Hepatocyte (in vitro differentiated cells): ENCODE measurements at regions not wholly inside any gene's neighbourhood (a gene's known extent, or its start where the extent isn't known, plus 50 kb on each side); places are given as distances from the start of the nearest gene placed in this dataset.

Source experiments
- DNase-seq: peaks from one replicate; pipeline ENCODE4 v3.0.0-alpha.2; 2016; ENCODE audit warnings: low spot score
- H2AFZ ChIP-seq: fragments of 200-600 bp; sonication (generic); 2 replicates; pipeline ENCODE4 v1.6.0; 2016; ENCODE audit warnings: antibody characterized with exemption, mild to moderate bottlenecking
- H3K27ac ChIP-seq: fragments of 200-600 bp; sonication (generic); 2 replicates; pipeline ENCODE4 v1.5.1; 2016; ENCODE audit warnings: mild to moderate bottlenecking
- H3K27me3 ChIP-seq: fragments of 200-600 bp; sonication (generic); 2 replicates; pipeline ENCODE4 v1.6.1; 2016
- H3K36me3 ChIP-seq: fragments of 200-600 bp; sonication (generic); replicated peaks from 2 replicates; pipeline ENCODE4 v1.5.1; 2016; ENCODE audit warnings: low read depth; ENCODE audit not compliant: insufficient read depth
- H3K4me1 ChIP-seq: fragments of 200-600 bp; sonication (generic); 2 replicates; pipeline ENCODE4 v1.5.1; 2016; ENCODE audit warnings: mild to moderate bottlenecking, moderate library complexity; ENCODE audit not compliant: insufficient read depth
- H3K4me2 ChIP-seq: fragments of 200-600 bp; sonication (generic); 2 replicates; pipeline ENCODE4 v1.6.0; 2016
- H3K4me3 ChIP-seq: fragments of 200-600 bp; sonication (generic); 2 replicates; pipeline ENCODE4 v1.5.1; 2016; ENCODE audit warnings: mild to moderate bottlenecking
- H3K79me2 ChIP-seq: fragments of 200-600 bp; sonication (generic); 2 replicates; pipeline ENCODE4 v1.6.0; 2017; ENCODE audit warnings: mild to moderate bottlenecking
- H3K9me2 ChIP-seq: fragments of 200-600 bp; sonication (generic); replicated peaks from 2 replicates; pipeline ENCODE4 v1.6.0; 2017; ENCODE audit warnings: mild to moderate bottlenecking; ENCODE audit not compliant: insufficient read depth
- H3K9me3 ChIP-seq: fragments of 200-600 bp; sonication (generic); 2 replicates; pipeline ENCODE4 v1.5.1; 2016; ENCODE audit warnings: low read depth, mild to moderate bottlenecking
- H4K20me1 ChIP-seq: fragments of 200-600 bp; sonication (generic); 2 replicates; pipeline ENCODE4 v1.6.0; 2016; ENCODE audit warnings: mild to moderate bottlenecking; ENCODE audit not compliant: insufficient read depth, poor library complexity, severe bottlenecking
- EZH2 ChIP-seq: fragments of 200-600 bp; sonication (generic); IDR thresholded peaks from 2 replicates; pipeline ENCODE4 v1.6.1; 2016; ENCODE audit warnings: antibody characterized with exemption, mild to moderate bottlenecking, borderline replicate concordance
- EZH2phosphoT487 ChIP-seq: fragments of 200-600 bp; sonication (generic); IDR thresholded peaks from one replicate; pipeline ENCODE4 v1.6.1; 2018; ENCODE audit warnings: antibody characterized with exemption, mild to moderate bottlenecking, low read depth, moderate library complexity; ENCODE audit not compliant: unreplicated experiment, severe bottlenecking
- WGBS: methylation state at CpG from one replicate; pipeline ENCODE4 v1.1.6; 2016; ENCODE audit warnings: low lambda C conversion rate; ENCODE audit errors: missing lambda C conversion rate; 5-methylcytosine and 5-hydroxymethylcytosine counted together
- TF ChIP-seq, protein P1 (sequence below): fragments of 200-600 bp; sonication (generic); IDR thresholded peaks from 2 replicates; pipeline ENCODE4 v1.5.1; 2016; ENCODE audit warnings: antibody characterized with exemption, mild to moderate bottlenecking; ENCODE audit not compliant: poor library complexity

DNA sequence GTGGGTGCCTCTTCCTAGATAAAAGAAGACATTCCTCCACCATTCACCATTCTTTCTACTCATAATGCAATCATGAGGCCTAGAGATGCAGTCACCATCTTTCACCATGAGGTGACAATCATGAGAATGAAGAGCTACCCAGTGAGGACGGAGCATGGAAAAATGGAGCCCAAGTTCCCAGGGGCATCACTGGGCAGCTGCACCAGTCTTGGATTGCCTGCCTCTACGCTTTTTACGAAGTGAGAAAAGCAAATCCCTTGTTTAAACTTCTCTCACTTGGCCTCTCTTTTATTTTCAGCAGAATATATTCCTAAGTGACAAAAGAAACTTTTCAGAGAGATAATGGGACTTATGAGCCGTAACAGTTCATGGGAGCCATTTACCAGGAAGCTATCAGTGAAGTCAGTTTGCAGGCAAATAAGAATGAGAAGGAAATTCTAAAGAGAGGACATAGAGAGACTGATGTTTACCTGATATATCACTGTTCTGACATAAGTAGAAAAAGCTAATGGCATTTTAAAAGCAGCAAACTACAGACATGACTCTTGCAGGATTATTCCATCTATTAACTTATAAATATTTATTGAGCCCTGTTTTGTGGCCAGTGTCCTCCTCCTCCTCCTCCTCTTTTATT, 90.0 kb upstream of the CPNE4 start:
- H3K27me3 ChIP-seq: no peaks in the 10 kb centered on the region
- no peak for DNase-seq
- no peaks in the 10 kb centered on the region for H3K9me3 ChIP-seq
- TF ChIP-seq, protein P1, sequence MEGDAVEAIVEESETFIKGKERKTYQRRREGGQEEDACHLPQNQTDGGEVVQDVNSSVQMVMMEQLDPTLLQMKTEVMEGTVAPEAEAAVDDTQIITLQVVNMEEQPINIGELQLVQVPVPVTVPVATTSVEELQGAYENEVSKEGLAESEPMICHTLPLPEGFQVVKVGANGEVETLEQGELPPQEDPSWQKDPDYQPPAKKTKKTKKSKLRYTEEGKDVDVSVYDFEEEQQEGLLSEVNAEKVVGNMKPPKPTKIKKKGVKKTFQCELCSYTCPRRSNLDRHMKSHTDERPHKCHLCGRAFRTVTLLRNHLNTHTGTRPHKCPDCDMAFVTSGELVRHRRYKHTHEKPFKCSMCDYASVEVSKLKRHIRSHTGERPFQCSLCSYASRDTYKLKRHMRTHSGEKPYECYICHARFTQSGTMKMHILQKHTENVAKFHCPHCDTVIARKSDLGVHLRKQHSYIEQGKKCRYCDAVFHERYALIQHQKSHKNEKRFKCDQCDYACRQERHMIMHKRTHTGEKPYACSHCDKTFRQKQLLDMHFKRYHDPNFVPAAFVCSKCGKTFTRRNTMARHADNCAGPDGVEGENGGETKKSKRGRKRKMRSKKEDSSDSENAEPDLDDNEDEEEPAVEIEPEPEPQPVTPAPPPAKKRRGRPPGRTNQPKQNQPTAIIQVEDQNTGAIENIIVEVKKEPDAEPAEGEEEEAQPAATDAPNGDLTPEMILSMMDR: no peak
- TF ChIP-seq EZH2phosphoT487 (no peak), EZH2 (no peak)
- H3K36me3 ChIP-seq: no peaks in the 10 kb centered on the region
- WGBS: 82% methylated on average over 4 of the region's 4 CpGs
- no peaks in the 10 kb centered on the region for H3K9me2 ChIP-seq
- no peaks in the 10 kb centered on the region for H4K20me1 ChIP-seq
- no peak overlapping the region for H3K27ac ChIP-seq
- no peak overlapping the region for H3K4me3 ChIP-seq
- no peak overlapping the region for H3K4me2 ChIP-seq
- no peak overlapping the region for H2AFZ ChIP-seq
- no peaks in the 10 kb centered on the region for H3K4me1 ChIP-seq
- H3K79me2 ChIP-seq: no peaks in the 10 kb centered on the region

DNA sequence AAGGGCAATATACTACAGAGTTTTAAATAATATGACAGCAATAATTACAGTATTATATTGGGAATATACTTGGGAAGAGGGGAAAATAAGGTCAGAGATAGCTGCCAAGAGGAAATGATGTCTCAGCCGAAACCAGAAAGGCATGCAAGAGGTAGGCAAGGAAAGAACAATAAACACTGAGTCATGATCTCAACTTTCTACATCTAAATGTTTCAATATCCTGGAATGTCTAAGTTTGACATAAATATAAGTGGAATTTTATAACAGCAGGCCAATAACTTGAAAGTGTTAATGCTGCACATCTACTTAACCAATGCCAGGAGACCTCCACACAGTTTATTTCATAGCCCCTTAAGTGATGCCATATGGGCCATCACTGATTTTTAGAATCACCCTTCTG, 99.8 kb upstream of the CPNE4 start:
- TF ChIP-seq EZH2phosphoT487: no peak
- TF ChIP-seq, protein P1: no peak
- TF ChIP-seq EZH2: no peak
- DNase-seq: no peak
- no peaks in the 10 kb centered on the region for H3K4me1 ChIP-seq
- no peak overlapping the region for H3K4me2 ChIP-seq
- no peaks in the 10 kb centered on the region for H4K20me1 ChIP-seq
- no peaks in the 10 kb centered on the region for H3K36me3 ChIP-seq
- no peak overlapping the region for H3K27ac ChIP-seq
- no peaks in the 10 kb centered on the region for H3K27me3 ChIP-seq
- 41% methylated on average over 1 of the region's 1 CpG for WGBS
- H2AFZ ChIP-seq: no peak overlapping the region
- no peaks in the 10 kb centered on the region for H3K9me2 ChIP-seq
- no peaks in the 10 kb centered on the region for H3K79me2 ChIP-seq
- no peaks in the 10 kb centered on the region for H3K9me3 ChIP-seq
- H3K4me3 ChIP-seq: no peak overlapping the region

DNA sequence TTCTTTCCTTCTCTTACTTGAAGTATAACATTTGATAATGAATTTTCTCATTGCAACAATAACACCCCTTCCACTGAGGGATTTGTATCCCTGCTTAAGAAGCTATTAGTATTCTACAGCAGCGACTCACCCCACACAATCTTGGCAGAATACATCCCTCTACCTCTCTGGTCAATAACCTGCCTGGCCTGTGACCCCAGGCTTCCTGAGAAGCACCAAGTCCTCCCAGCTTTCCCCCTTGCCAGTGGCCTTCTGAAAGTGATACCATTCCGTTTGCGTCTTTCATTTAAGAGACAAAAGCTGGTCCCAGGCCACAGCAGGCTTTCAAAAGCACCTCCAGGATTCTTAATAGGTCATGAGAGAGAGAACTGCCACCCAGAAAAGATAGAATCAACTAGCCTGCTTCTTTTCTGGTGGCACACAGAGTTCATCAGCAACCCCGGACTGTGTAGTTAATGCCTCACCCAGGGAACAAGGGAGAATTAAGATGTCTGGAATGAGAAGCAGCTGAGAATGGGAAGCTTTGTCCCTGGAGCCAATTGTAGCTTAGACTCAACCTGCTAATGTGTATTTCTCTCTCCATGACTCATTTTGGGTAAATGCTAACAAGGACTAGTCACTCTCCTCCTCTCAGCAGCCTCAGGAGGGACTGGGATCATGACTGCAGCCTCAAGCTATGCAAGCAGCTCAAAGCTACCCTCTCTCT, 101.0 kb upstream of the CPNE4 start:
- no peak overlapping the region for H3K4me2 ChIP-seq
- H3K79me2 ChIP-seq: no peaks in the 10 kb centered on the region
- no peak for TF ChIP-seq EZH2phosphoT487
- TF ChIP-seq, protein P1: no peak
- no peak for TF ChIP-seq EZH2
- no peak overlapping the region for H3K4me3 ChIP-seq
- no peaks in the 10 kb centered on the region for H3K9me2 ChIP-seq
- H3K27me3 ChIP-seq: no peaks in the 10 kb centered on the region
- H4K20me1 ChIP-seq: no peaks in the 10 kb centered on the region
- 43% methylated on average over 4 of the region's 4 CpGs for WGBS
- H3K4me1 ChIP-seq: no peaks in the 10 kb centered on the region
- no peaks in the 10 kb centered on the region for H3K9me3 ChIP-seq
- peak; percentile 19 for DNase-seq
- H3K36me3 ChIP-seq: no peaks in the 10 kb centered on the region
- no peak overlapping the region for H3K27ac ChIP-seq
- no peak overlapping the region for H2AFZ ChIP-seq
